HepG2 (cell line): ENCODE measurements at regions not wholly inside any gene's neighbourhood (a gene's known extent, or its start where the extent isn't known, plus 50 kb on each side); places are given as distances from the start of the nearest gene placed in this dataset.

Source experiments
- ATAC-seq: fragments of 200-7000 bp; cut with Tn5 transposase; 3 replicates; pipeline ENCODE4 v1.9.1; 2020; ENCODE audit warnings: mild to moderate bottlenecking, moderate library complexity
- BruUV-seq: library from RNA; stranded (reverse); fragments of 400-500 nt; replicated peaks from 2 replicates; lab custom pipeline; 2021; lab: Mats Ljungman, UMichigan
- CTCF ChIA-PET: fragments of 300-600 bp; formaldehyde crosslinking; extraction: SDS; loops from one replicate; lab custom pipeline; 2021; ENCODE audit warnings: low total read pairs, inconsistent platforms, low intra/inter-chr PET ratio; lab: Yijun Ruan, JAX
- POLR2A ChIA-PET: fragments of 350-600 bp; sonication (Branson Sonifier 250); formaldehyde crosslinking; loops from one replicate; lab custom pipeline; 2020; ENCODE audit warnings: antibody characterized with exemption, inconsistent platforms; lab: Yijun Ruan, JAX
- DNase-seq: peaks from one replicate; pipeline ENCODE4 v3.0.0-alpha.2; 2015; ENCODE audit warnings: low spot score
- FAIRE-seq: peaks from 3 replicates; lab custom pipeline; 2011; peaks lifted over from hg19 to GRCh38; lab: Jason Lieb, UNC
- H2AFZ ChIP-seq: one replicate; pipeline ENCODE4 v1.6.1; 2011; ENCODE audit warnings: low read length, inconsistent platforms
- H3K27ac ChIP-seq: fragments of 300-600 bp; 3 replicates; pipeline ENCODE4 v1.8.0; 2011; ENCODE audit warnings: mixed run types, mild to moderate bottlenecking, mixed read lengths, low read length, inconsistent platforms; ENCODE audit not compliant: insufficient read depth; ENCODE audit errors: extremely low read length
- H3K27me3 ChIP-seq, 2 experiments: fragments of 200-600 bp in 1 of 2; 2 replicates in 1 of 2; 3 replicates in 1 of 2; pipeline versions ENCODE4 v1.6.0 to v1.8.0; 2011; ENCODE audit warnings: low read length in 2 of 2, mild to moderate bottlenecking in 2 of 2, moderate library complexity in 2 of 2, inconsistent platforms in 1 of 2; ENCODE audit not compliant: insufficient read depth in 2 of 2, control insufficient read depth in 1 of 2
- H3K36me3 ChIP-seq, 2 experiments: fragments of 200-600 bp in 1 of 2; replicated peaks in 1 of 2; 2 replicates in 1 of 2; 3 replicates in 1 of 2; pipeline versions ENCODE4 v1.5.1 to v1.8.0; 2011; ENCODE audit warnings: low read length in 2 of 2, inconsistent platforms in 1 of 2; ENCODE audit not compliant: insufficient read depth in 2 of 2, control insufficient read depth in 1 of 2
- H3K4me1 ChIP-seq: 2 replicates; pipeline ENCODE4 v1.5.1; 2012; ENCODE audit warnings: low read length, inconsistent platforms; ENCODE audit not compliant: insufficient read depth
- H3K4me2 ChIP-seq: 2 replicates; pipeline ENCODE4 v1.6.0; 2011; ENCODE audit warnings: low read depth, low read length, inconsistent platforms
- H3K4me3 ChIP-seq, 3 experiments: fragments of 200-600 bp in 1 of 3; sonication (generic), shearing (Covaris generic) in 1 of 3; replicated peaks in 1 of 3; 2 replicates each; pipeline ENCODE4 v1.5.1; 2011 to 2016; ENCODE audit warnings: low read length in 3 of 3, inconsistent platforms in 2 of 3, low read depth in 2 of 3, mild to moderate bottlenecking in 2 of 3, control low read depth in 1 of 3, mixed read lengths in 1 of 3; ENCODE audit not compliant: insufficient read depth in 1 of 3
- H3K79me2 ChIP-seq: one replicate; pipeline ENCODE4 v1.6.1; 2011; ENCODE audit warnings: low read length, inconsistent platforms; ENCODE audit not compliant: insufficient read depth
- H3K9ac ChIP-seq: 2 replicates; pipeline ENCODE4 v1.6.0; 2011; ENCODE audit warnings: mild to moderate bottlenecking, low read depth, low read length, inconsistent platforms; ENCODE audit not compliant: insufficient read depth
- H3K9me3 ChIP-seq: 2 replicates; pipeline ENCODE4 v1.5.1; 2012; ENCODE audit warnings: mild to moderate bottlenecking, low read length
- H4K20me1 ChIP-seq: 2 replicates; pipeline ENCODE4 v1.6.0; 2011; ENCODE audit warnings: inconsistent platforms, mild to moderate bottlenecking, low read length, moderate library complexity; ENCODE audit not compliant: insufficient read depth
- MIXL1 ChIP-seq: IDR thresholded peaks from 2 replicates; pipeline ENCODE4 v1.6.1; 2016
- MXI1 ChIP-seq: IDR thresholded peaks from 3 replicates; pipeline ENCODE4 v1.6.1; 2012; ENCODE audit warnings: low read depth, low read length, inconsistent platforms, borderline replicate concordance
- NFIB ChIP-seq: sonication (generic); formaldehyde crosslinking; IDR thresholded peaks from 2 replicates; pipeline ENCODE4 v1.9.0; 2021; ENCODE audit warnings: missing genetic modification reagents, mild to moderate bottlenecking, borderline replicate concordance
- NONO ChIP-seq, 2 experiments: fragments of 450-650 bp in 1 of 2; sonication (generic) in 1 of 2; formaldehyde crosslinking in 1 of 2; IDR thresholded peaks in 1 of 2; conservative IDR thresholded peaks in 1 of 2; 2 replicates each; pipeline versions ENCODE4 v1.6.1 to v1.8.0; 2017 to 2022; ENCODE audit warnings: mild to moderate bottlenecking in 1 of 2, missing genetic modification reagents in 1 of 2, moderate library complexity in 1 of 2
- SP1 ChIP-seq, 2 experiments: fragments of 450-650 bp in 1 of 2; sonication (generic) in 1 of 2; formaldehyde crosslinking in 1 of 2; IDR thresholded peaks; 2 replicates each; pipeline versions ENCODE4 v1.4.0 to v1.6.1; 2016 to 2020; ENCODE audit warnings: missing genetic modification reagents in 1 of 2
- TARDBP ChIP-seq: sonication (generic); formaldehyde crosslinking; IDR thresholded peaks from 2 replicates; pipeline ENCODE4 v1.8.0; 2022; ENCODE audit warnings: mild to moderate bottlenecking, missing genetic modification reagents
- U2AF1 ChIP-seq: fragments of 200-400 bp; formaldehyde crosslinking; optimal IDR thresholded peaks from 2 replicates; pipeline ENCODE3; 2017; ENCODE audit warnings: mild to moderate bottlenecking, low read depth, low read length
- YEATS4 ChIP-seq: sonication (generic); formaldehyde crosslinking; IDR thresholded peaks from 2 replicates; pipeline ENCODE4 v1.4.0; 2020; ENCODE audit warnings: missing genetic modification reagents, borderline replicate concordance
- ZNF256 ChIP-seq: sonication (generic); formaldehyde crosslinking; conservative IDR thresholded peaks from 2 replicates; pipeline ENCODE4 v1.4.0; 2020; ENCODE audit warnings: missing genetic modification reagents
- ZNF331 ChIP-seq: sonication (generic); formaldehyde crosslinking; IDR thresholded peaks from 2 replicates; pipeline ENCODE4 v1.4.0; 2020; ENCODE audit warnings: missing genetic modification reagents
- ZNF496 ChIP-seq: sonication (generic); formaldehyde crosslinking; IDR thresholded peaks from 2 replicates; pipeline ENCODE4 v1.8.1; 2023; ENCODE audit warnings: mild to moderate bottlenecking, moderate library complexity, missing genetic modification reagents; ENCODE audit not compliant: insufficient replicate concordance
- ZSCAN12 ChIP-seq: sonication (generic); formaldehyde crosslinking; IDR thresholded peaks from 2 replicates; pipeline ENCODE4 v1.9.0; 2021; ENCODE audit warnings: mild to moderate bottlenecking, missing genetic modification reagents
- WGBS: methylation state at CpG from one replicate; pipeline ENCODE4 v1.1.6; 2017; ENCODE audit warnings: low lambda C conversion rate; 5-methylcytosine and 5-hydroxymethylcytosine counted together
- in situ Hi-C: cut with HindIII; loops from 2 replicates; pipeline ENCODE4 v1.10.0; 2017; ENCODE audit warnings: low pct_unique_long_range_greater_than_20kb; ENCODE audit not compliant: extremely low pct_ligation_motif_present
- intact Hi-C: fragments of 100-400 bp; cut with micrococcal nuclease; formaldehyde crosslinking; loops from one replicate; pipeline ENCODE4 v1.10.0; 2022; ENCODE audit not compliant: unreplicated experiment
- TF ChIP-seq, protein P1 (sequence below): sonication (generic); formaldehyde crosslinking; IDR thresholded peaks from 2 replicates; pipeline ENCODE4 v1.5.0; 2020; ENCODE audit warnings: missing genetic modification reagents
- TF ChIP-seq, protein P2 (sequence below): sonication (generic); formaldehyde crosslinking; IDR thresholded peaks from 2 replicates; pipeline ENCODE4 v1.4.0; 2020; ENCODE audit warnings: mild to moderate bottlenecking, missing genetic modification reagents
- TF ChIP-seq, protein P3 (sequence below): sonication (generic); formaldehyde crosslinking; IDR thresholded peaks from 2 replicates; pipeline ENCODE4 v1.4.0; 2020; ENCODE audit warnings: missing genetic modification reagents

DNA sequence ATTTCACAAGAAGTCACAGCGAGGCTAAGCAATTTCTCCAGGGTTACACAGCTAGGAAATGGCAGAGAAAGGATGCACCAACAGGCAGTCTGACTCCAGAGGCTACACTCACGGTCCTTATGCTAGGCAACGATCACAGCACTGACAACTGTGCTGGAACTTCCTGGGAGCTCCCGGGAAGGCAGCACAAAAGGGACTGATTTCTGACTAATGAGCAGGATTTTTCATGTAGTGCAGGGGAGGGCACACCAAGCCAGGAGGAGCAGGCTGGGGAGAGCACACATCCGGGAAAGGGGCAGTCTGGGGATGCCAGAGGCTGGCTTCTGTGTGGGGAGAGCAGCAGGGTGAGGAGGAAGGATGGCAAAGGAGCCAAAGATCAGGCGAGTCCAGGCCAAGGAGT lies 486.7 kb downstream of the OMA1 start:
- FAIRE-seq: no peak
- no peaks in the 10 kb centered on the region for H3K4me1 ChIP-seq

More for the DNA sequence above, 486.7 kb downstream of the OMA1 start:
- no peak for TF ChIP-seq NFIB
- TF ChIP-seq, protein P1, sequence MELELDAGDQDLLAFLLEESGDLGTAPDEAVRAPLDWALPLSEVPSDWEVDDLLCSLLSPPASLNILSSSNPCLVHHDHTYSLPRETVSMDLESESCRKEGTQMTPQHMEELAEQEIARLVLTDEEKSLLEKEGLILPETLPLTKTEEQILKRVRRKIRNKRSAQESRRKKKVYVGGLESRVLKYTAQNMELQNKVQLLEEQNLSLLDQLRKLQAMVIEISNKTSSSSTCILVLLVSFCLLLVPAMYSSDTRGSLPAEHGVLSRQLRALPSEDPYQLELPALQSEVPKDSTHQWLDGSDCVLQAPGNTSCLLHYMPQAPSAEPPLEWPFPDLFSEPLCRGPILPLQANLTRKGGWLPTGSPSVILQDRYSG: no peak
- TF ChIP-seq ZNF496 (CRISPR knock-in tag): no peak
- TF ChIP-seq ZNF256 (CRISPR knock-in tag): no peak
- no peak for TF ChIP-seq NONO (IDR thresholded peaks at IDR 0.05)
- no peak for TF ChIP-seq NONO (CRISPR knock-in tag; conservative IDR thresholded peaks at IDR 0.05)
- TF ChIP-seq MXI1: no peak
- TF ChIP-seq SP1 (IDR thresholded peaks at IDR 0.05): no peak
- TF ChIP-seq SP1 (CRISPR knock-in tag; IDR thresholded peaks at IDR 0.05): no peak
- no peak for TF ChIP-seq U2AF1
- TF ChIP-seq, protein P2, sequence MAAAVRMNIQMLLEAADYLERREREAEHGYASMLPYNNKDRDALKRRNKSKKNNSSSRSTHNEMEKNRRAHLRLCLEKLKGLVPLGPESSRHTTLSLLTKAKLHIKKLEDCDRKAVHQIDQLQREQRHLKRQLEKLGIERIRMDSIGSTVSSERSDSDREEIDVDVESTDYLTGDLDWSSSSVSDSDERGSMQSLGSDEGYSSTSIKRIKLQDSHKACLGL (CRISPR knock-in tag): no peak
- TF ChIP-seq, protein P3, sequence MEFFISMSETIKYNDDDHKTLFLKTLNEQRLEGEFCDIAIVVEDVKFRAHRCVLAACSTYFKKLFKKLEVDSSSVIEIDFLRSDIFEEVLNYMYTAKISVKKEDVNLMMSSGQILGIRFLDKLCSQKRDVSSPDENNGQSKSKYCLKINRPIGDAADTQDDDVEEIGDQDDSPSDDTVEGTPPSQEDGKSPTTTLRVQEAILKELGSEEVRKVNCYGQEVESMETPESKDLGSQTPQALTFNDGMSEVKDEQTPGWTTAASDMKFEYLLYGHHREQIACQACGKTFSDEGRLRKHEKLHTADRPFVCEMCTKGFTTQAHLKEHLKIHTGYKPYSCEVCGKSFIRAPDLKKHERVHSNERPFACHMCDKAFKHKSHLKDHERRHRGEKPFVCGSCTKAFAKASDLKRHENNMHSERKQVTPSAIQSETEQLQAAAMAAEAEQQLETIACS (CRISPR knock-in tag): no peak
- TF ChIP-seq MIXL1 (CRISPR knock-in tag): no peak
- no peak for TF ChIP-seq YEATS4 (CRISPR knock-in tag)
- no peak for TF ChIP-seq ZNF331
- TF ChIP-seq ZSCAN12 (CRISPR knock-in tag): no peak
- no peak for TF ChIP-seq TARDBP (CRISPR knock-in tag)
- Histone ChIP-seq H3K27ac (no peak overlapping the region), H3K79me2 (no peaks in the 10 kb centered on the region), H3K36me3 (no peaks in the 10 kb centered on the region), H2AFZ (no peak overlapping the region), H3K4me2 (no peak overlapping the region), H3K4me3 (no peak overlapping the region), H3K9me3 (no peaks in the 10 kb centered on the region), H3K9ac (no peak overlapping the region), H4K20me1 (no peaks in the 10 kb centered on the region), H3K27me3 (no peaks in the 10 kb centered on the region; a peak in 1 of 5 replicates)
- BruUV-seq: no TSS peak
- 5% methylated on average over 6 of the region's 6 CpGs for WGBS
- no peak for DNase-seq
- in situ Hi-C loops: no loop called here
- ATAC-seq: no peak
- CTCF ChIA-PET: no interaction called here
- POLR2A ChIA-PET: no interaction called here
- intact Hi-C loops: no loop called here
